GM23338 (cell line): ENCODE measurements at regions not wholly inside any gene's neighbourhood (a gene's known extent, or its start where the extent isn't known, plus 50 kb on each side); places are given as distances from the start of the nearest gene placed in this dataset.

Experiments used
- ATAC-seq: fragments of 200-7000 bp; cut with Tn5 transposase; 3 replicates; pipeline ENCODE4 v1.9.1; 2020
- DNase-seq: peaks from one replicate; pipeline ENCODE4 v3.0.0-alpha.2; 2015; ENCODE audit warnings: low spot score
- H2AFZ ChIP-seq: fragments of 200-600 bp; sonication (generic); 2 replicates; pipeline ENCODE4 v1.8.0; 2016; ENCODE audit warnings: antibody characterized with exemption, mild to moderate bottlenecking, moderate library complexity
- H3F3A ChIP-seq: fragments of 200-600 bp; sonication (generic); replicated peaks from 2 replicates; pipeline ENCODE4 v1.8.0; 2017; ENCODE audit warnings: antibody characterized with exemption, mixed run types, low read depth
- H3K27ac ChIP-seq: fragments of 200-600 bp; sonication (generic); 2 replicates; pipeline ENCODE4 v1.6.1; 2016; ENCODE audit warnings: low read depth
- H3K27me3 ChIP-seq: fragments of 200-600 bp; sonication (generic); 2 replicates; pipeline ENCODE4 v1.8.0; 2016; ENCODE audit warnings: mild to moderate bottlenecking, mixed run types, moderate library complexity; ENCODE audit not compliant: insufficient read depth
- H3K36me3 ChIP-seq: fragments of 200-600 bp; sonication (generic); 2 replicates; pipeline ENCODE4 v1.8.0; 2016; ENCODE audit warnings: mild to moderate bottlenecking; ENCODE audit not compliant: insufficient read depth
- H3K4me1 ChIP-seq: fragments of 200-600 bp; sonication (generic); 2 replicates; pipeline ENCODE4 v1.8.0; 2016; ENCODE audit warnings: mild to moderate bottlenecking, moderate library complexity; ENCODE audit not compliant: insufficient read depth
- H3K4me2 ChIP-seq: fragments of 200-600 bp; sonication (generic); 2 replicates; pipeline ENCODE4 v1.7.1; 2017; ENCODE audit warnings: mixed run types
- H3K4me3 ChIP-seq: fragments of 200-600 bp; sonication (generic); 2 replicates; pipeline ENCODE4 v1.6.1; 2016; ENCODE audit warnings: mixed run types
- H3K79me2 ChIP-seq: fragments of 200-600 bp; sonication (generic); replicated peaks from 2 replicates; pipeline ENCODE4 v1.8.0; 2017; ENCODE audit warnings: mild to moderate bottlenecking; ENCODE audit not compliant: insufficient read depth
- H3K9me2 ChIP-seq: fragments of 200-600 bp; sonication (generic); 2 replicates; pipeline ENCODE4 v1.8.0; 2017; ENCODE audit not compliant: insufficient read depth
- H4K20me1 ChIP-seq: fragments of 200-600 bp; sonication (generic); replicated peaks from 2 replicates; pipeline ENCODE4 v1.8.0; 2017; ENCODE audit warnings: mild to moderate bottlenecking; ENCODE audit not compliant: insufficient read depth
- H3K27ac Mint-ChIP-seq: 2 replicates; pipeline ENCODE4 v1.8.0; 2020; ENCODE audit warnings: inconsistent platforms, mild to moderate bottlenecking, moderate library complexity, mixed read lengths
- H3K27me3 Mint-ChIP-seq: 3 replicates; pipeline ENCODE4 v1.8.0; 2022; ENCODE audit warnings: low read depth, mild to moderate bottlenecking, moderate library complexity, mixed read lengths, inconsistent platforms; ENCODE audit not compliant: insufficient read depth, poor library complexity
- H3K36me3 Mint-ChIP-seq: 3 replicates; pipeline ENCODE4 v1.8.0; 2021; ENCODE audit warnings: low read depth, mild to moderate bottlenecking, inconsistent platforms, moderate library complexity, mixed read lengths
- H3K4me1 Mint-ChIP-seq: 3 replicates; pipeline ENCODE4 v1.8.0; 2020; ENCODE audit warnings: mild to moderate bottlenecking, inconsistent platforms, mixed read lengths
- H3K4me3 Mint-ChIP-seq: 3 replicates; pipeline ENCODE4 v1.8.0; 2021; ENCODE audit warnings: moderate library complexity, mild to moderate bottlenecking, inconsistent platforms, mixed read lengths
- H3K9me3 Mint-ChIP-seq: 3 replicates; pipeline ENCODE4 v1.8.0; 2020; ENCODE audit warnings: moderate library complexity, mild to moderate bottlenecking, inconsistent platforms, mixed read lengths
- CREB1 ChIP-seq: fragments of 250-450 bp; sonication (Bioruptor Pico); IDR thresholded peaks from 2 replicates; pipeline ENCODE4 v1.5.0; 2020; ENCODE audit warnings: low read depth, mild to moderate bottlenecking, moderate library complexity
- CTCF ChIP-seq, 2 experiments: fragments of 200-600 bp in 1 of 2; sonication (generic) in 1 of 2; conservative IDR thresholded peaks; 2 replicates each; pipeline versions ENCODE4 v1.5.1 to v1.6.1; 2016 to 2017; ENCODE audit warnings: antibody characterized with exemption in 2 of 2, low read depth in 2 of 2, mild to moderate bottlenecking in 2 of 2, moderate library complexity in 1 of 2
- ETS1 ChIP-seq: IDR thresholded peaks from 2 replicates; pipeline ENCODE4 v1.6.1; 2016; ENCODE audit warnings: antibody characterized with exemption
- EZH2 ChIP-seq: fragments of 200-600 bp; sonication (generic); IDR thresholded peaks from one replicate; pipeline ENCODE4 v1.8.0; 2017; ENCODE audit warnings: antibody characterized with exemption, mild to moderate bottlenecking, low read depth; ENCODE audit not compliant: unreplicated experiment
- EZH2phosphoT487 ChIP-seq: fragments of 200-600 bp; sonication (generic); IDR thresholded peaks from one replicate; pipeline ENCODE4 v1.8.1; 2018; ENCODE audit warnings: antibody characterized with exemption; ENCODE audit not compliant: unreplicated experiment
- JUNB ChIP-seq: IDR thresholded peaks from one replicate; pipeline ENCODE4 v1.6.1; 2016; ENCODE audit warnings: antibody characterized with exemption; ENCODE audit not compliant: unreplicated experiment
- NANOG ChIP-seq: IDR thresholded peaks from 2 replicates; pipeline ENCODE4 v1.6.1; 2016; ENCODE audit warnings: antibody characterized with exemption, borderline replicate concordance
- POLR2AphosphoS5 ChIP-seq: IDR thresholded peaks from 2 replicates; pipeline ENCODE4 v1.6.1; 2016; ENCODE audit warnings: antibody characterized with exemption, low read depth
- STAT1 ChIP-seq: IDR thresholded peaks from one replicate; pipeline ENCODE4 v1.6.1; 2016; ENCODE audit warnings: antibody characterized with exemption; ENCODE audit not compliant: unreplicated experiment
- ZNF114 ChIP-seq: fragments of 250-450 bp; sonication (Bioruptor Pico); IDR thresholded peaks from 2 replicates; pipeline ENCODE4 v1.5.0; 2020; ENCODE audit warnings: mild to moderate bottlenecking, moderate library complexity
- ZNF331 ChIP-seq: fragments of 250-450 bp; sonication (Bioruptor Pico); IDR thresholded peaks from 2 replicates; pipeline ENCODE4 v1.5.0; 2020; ENCODE audit warnings: low read depth, mild to moderate bottlenecking, moderate library complexity
- ZNF462 ChIP-seq: fragments of 250-450 bp; sonication (Bioruptor Pico); IDR thresholded peaks from 2 replicates; pipeline ENCODE4 v1.5.0; 2020; ENCODE audit warnings: mild to moderate bottlenecking, moderate library complexity
- TF ChIP-seq, protein P1 (sequence below): IDR thresholded peaks from one replicate; pipeline ENCODE4 v1.6.1; 2018; ENCODE audit warnings: antibody characterized with exemption; ENCODE audit not compliant: unreplicated experiment

DNA sequence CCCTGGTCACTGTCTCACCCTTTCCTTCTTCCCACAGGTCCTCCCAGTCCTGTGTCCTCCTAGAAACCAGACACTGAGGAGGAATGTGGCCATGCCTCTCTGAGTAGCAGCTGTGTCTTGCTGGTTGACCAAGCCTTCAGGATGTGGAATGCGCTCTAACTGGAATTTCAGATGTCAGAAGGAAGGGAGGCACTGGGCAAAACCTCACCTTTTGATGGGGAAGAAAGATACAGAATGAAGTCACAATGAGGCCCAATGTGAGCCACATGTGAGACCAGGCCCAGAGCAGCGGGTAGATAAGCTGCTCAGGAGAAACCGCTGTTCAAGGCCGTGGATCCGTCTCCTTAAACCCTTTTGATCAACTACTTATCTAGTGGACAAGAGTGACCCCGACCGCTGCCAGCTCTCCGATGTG is 54.8 kb upstream of the ECHDC3 start:
- no peaks in the 10 kb centered on the region; the same call in 2 of the 3 replicates for H3K9me3 Mint-ChIP-seq
- Histone ChIP-seq H3K27ac (no peak overlapping the region), H3K4me2 (no peak overlapping the region), H3K9me2 (no peaks in the 10 kb centered on the region), H3F3A (no peaks in the 10 kb centered on the region), H3K4me1 (peaks cover 9% of the 10 kb centered on the region; the same call in 1 of the 2 replicates), H3K36me3 (no peaks in the 10 kb centered on the region), H3K4me3 (no peak overlapping the region), H2AFZ (peak overlapping the region; percentile 7; the same call in 1 of the 2 replicates), H3K27me3 (no peaks in the 10 kb centered on the region), H3K79me2 (no peaks in the 10 kb centered on the region), H4K20me1 (no peaks in the 10 kb centered on the region)
- H3K4me3 Mint-ChIP-seq, result no peak overlapping the region
- H3K36me3 Mint-ChIP-seq, result no peaks in the 10 kb centered on the region
- no peak for ATAC-seq
- peaks cover 9% of the 10 kb centered on the region for H3K27me3 Mint-ChIP-seq
- H3K4me1 Mint-ChIP-seq, result peaks cover 12% of the 10 kb centered on the region
- peak; percentile 35 for DNase-seq
- no peak overlapping the region for H3K27ac Mint-ChIP-seq
- TF ChIP-seq ZNF114 (CRISPR knock-in tag) (no peak), NANOG (no peak), EZH2 (no peak), CREB1 (no peak), CTCF (conservative IDR thresholded peaks at IDR 0.05; ENCODE audit: low read depth in 2 of 2) (no peak), ZNF331 (CRISPR knock-in tag) (no peak), POLR2AphosphoS5 (no peak), JUNB (no peak), ETS1 (no peak), ZNF462 (CRISPR knock-in tag) (no peak), STAT1 (no peak), EZH2phosphoT487 (no peak)
- TF ChIP-seq, protein P1, sequence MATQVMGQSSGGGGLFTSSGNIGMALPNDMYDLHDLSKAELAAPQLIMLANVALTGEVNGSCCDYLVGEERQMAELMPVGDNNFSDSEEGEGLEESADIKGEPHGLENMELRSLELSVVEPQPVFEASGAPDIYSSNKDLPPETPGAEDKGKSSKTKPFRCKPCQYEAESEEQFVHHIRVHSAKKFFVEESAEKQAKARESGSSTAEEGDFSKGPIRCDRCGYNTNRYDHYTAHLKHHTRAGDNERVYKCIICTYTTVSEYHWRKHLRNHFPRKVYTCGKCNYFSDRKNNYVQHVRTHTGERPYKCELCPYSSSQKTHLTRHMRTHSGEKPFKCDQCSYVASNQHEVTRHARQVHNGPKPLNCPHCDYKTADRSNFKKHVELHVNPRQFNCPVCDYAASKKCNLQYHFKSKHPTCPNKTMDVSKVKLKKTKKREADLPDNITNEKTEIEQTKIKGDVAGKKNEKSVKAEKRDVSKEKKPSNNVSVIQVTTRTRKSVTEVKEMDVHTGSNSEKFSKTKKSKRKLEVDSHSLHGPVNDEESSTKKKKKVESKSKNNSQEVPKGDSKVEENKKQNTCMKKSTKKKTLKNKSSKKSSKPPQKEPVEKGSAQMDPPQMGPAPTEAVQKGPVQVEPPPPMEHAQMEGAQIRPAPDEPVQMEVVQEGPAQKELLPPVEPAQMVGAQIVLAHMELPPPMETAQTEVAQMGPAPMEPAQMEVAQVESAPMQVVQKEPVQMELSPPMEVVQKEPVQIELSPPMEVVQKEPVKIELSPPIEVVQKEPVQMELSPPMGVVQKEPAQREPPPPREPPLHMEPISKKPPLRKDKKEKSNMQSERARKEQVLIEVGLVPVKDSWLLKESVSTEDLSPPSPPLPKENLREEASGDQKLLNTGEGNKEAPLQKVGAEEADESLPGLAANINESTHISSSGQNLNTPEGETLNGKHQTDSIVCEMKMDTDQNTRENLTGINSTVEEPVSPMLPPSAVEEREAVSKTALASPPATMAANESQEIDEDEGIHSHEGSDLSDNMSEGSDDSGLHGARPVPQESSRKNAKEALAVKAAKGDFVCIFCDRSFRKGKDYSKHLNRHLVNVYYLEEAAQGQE, result no peak
